ENCODE measurements at regions not wholly inside any gene's neighbourhood (a gene's known extent, or its start where the extent isn't known, plus 50 kb on each side); places are given as distances from the start of the nearest gene placed in this dataset.

GRCh38 chr7:10083766-10084165 lies 889.9 kb upstream of the PHF14 start:
- TF ChIP-seq CTCF (IDR thresholded peaks at IDR 0.05; ENCODE audit: unreplicated experiment): no peak
- Mint-ChIP-seq H3K9me3 (ENCODE audit: unreplicated experiment) (no peaks in the 10 kb centered on the region), H3K4me3 (ENCODE audit: unreplicated experiment) (no peak overlapping the region), H3K36me3 (ENCODE audit: low read depth, unreplicated experiment) (no peaks in the 10 kb centered on the region), H3K27ac (ENCODE audit: unreplicated experiment) (no peak overlapping the region), H3K4me1 (ENCODE audit: unreplicated experiment) (peaks cover 13% of the 10 kb centered on the region), H3K27me3 (ENCODE audit: unreplicated experiment) (no peaks in the 10 kb centered on the region)
- DNase-seq (ENCODE audit: low spot score): no peak

- Mint-ChIP-seq H3K27ac (ENCODE audit: unreplicated experiment) (no peak overlapping the region), H3K9me3 (ENCODE audit: unreplicated experiment) (no peaks in the 10 kb centered on the region), H3K4me1 (ENCODE audit: unreplicated experiment) (peaks cover 11% of the 10 kb centered on the region), H3K27me3 (ENCODE audit: unreplicated experiment) (no peaks in the 10 kb centered on the region), H3K36me3 (ENCODE audit: low read depth, unreplicated experiment) (no peaks in the 10 kb centered on the region), H3K4me3 (ENCODE audit: unreplicated experiment) (no peak overlapping the region)
- DNase-seq (ENCODE audit: low spot score): no peak
- no peak for TF ChIP-seq CTCF (IDR thresholded peaks at IDR 0.05; ENCODE audit: unreplicated experiment)
These were observed 888.4 kb upstream of the PHF14 start for GRCh38 chr7:10085231-10085630.

- Mint-ChIP-seq H3K4me3 (ENCODE audit: unreplicated experiment) (no peak overlapping the region), H3K27ac (ENCODE audit: unreplicated experiment) (no peak overlapping the region), H3K36me3 (ENCODE audit: low read depth, unreplicated experiment) (no peaks in the 10 kb centered on the region), H3K27me3 (ENCODE audit: unreplicated experiment) (no peaks in the 10 kb centered on the region), H3K9me3 (ENCODE audit: unreplicated experiment) (no peaks in the 10 kb centered on the region), H3K4me1 (ENCODE audit: unreplicated experiment) (no peaks in the 10 kb centered on the region)
- no peak for DNase-seq (ENCODE audit: low spot score)
- no peak for TF ChIP-seq CTCF (IDR thresholded peaks at IDR 0.05; ENCODE audit: unreplicated experiment)
These were observed 873.1 kb upstream of the PHF14 start for GRCh38 chr7:10100572-10100971.

- H3K4me3 Mint-ChIP-seq (ENCODE audit: unreplicated experiment): no peak overlapping the region
- H3K9me3 Mint-ChIP-seq (ENCODE audit: unreplicated experiment): no peaks in the 10 kb centered on the region
- no peak overlapping the region for H3K27ac Mint-ChIP-seq (ENCODE audit: unreplicated experiment)
- no peaks in the 10 kb centered on the region for H3K27me3 Mint-ChIP-seq (ENCODE audit: unreplicated experiment)
- DNase-seq (ENCODE audit: low spot score): no peak
- no peak for TF ChIP-seq CTCF (IDR thresholded peaks at IDR 0.05; ENCODE audit: unreplicated experiment)
- H3K36me3 Mint-ChIP-seq (ENCODE audit: low read depth, unreplicated experiment): no peaks in the 10 kb centered on the region
- no peaks in the 10 kb centered on the region for H3K4me1 Mint-ChIP-seq (ENCODE audit: unreplicated experiment)
These were observed 872.3 kb upstream of the PHF14 start for GRCh38 chr7:10101351-10101750.

GRCh38 chr7:10104292-10104691 lies 869.4 kb upstream of the PHF14 start:
- Mint-ChIP-seq H3K4me1 (ENCODE audit: unreplicated experiment) (no peaks in the 10 kb centered on the region), H3K4me3 (ENCODE audit: unreplicated experiment) (no peak overlapping the region), H3K36me3 (ENCODE audit: low read depth, unreplicated experiment) (no peaks in the 10 kb centered on the region), H3K27me3 (ENCODE audit: unreplicated experiment) (no peaks in the 10 kb centered on the region), H3K27ac (ENCODE audit: unreplicated experiment) (no peak overlapping the region), H3K9me3 (ENCODE audit: unreplicated experiment) (no peaks in the 10 kb centered on the region)
- TF ChIP-seq CTCF (IDR thresholded peaks at IDR 0.05; ENCODE audit: unreplicated experiment): no peak
- no peak for DNase-seq (ENCODE audit: low spot score)

Data from endothelial cell (in vitro differentiated cells).